Activated CD4-positive, alpha-beta memory T cell treated with anti-CD3 and anti-CD28 coated beads, Interleukin-2, amount 10 ng/mL, durations not matched to agents 7 days and 5 days (primary cell): ENCODE measurements at regions not wholly inside any gene's neighbourhood (a gene's known extent, or its start where the extent isn't known, plus 50 kb on each side); places are given as distances from the start of the nearest gene placed in this dataset.

Experiments
- CTCF ChIA-PET: fragments of 350-600 bp; sonication (Branson Sonifier 250); formaldehyde crosslinking; loops from one replicate; lab custom pipeline; 2021; ENCODE audit warnings: antibody characterized with exemption, inconsistent platforms; lab: Charles Lee
- POLR2A ChIA-PET: fragments of 350-600 bp; sonication (Branson Sonifier 250); formaldehyde crosslinking; loops from one replicate; lab custom pipeline; 2021; ENCODE audit warnings: antibody characterized with exemption; lab: Charles Lee
- DNase-seq: peaks from one replicate; pipeline ENCODE4 v3.0.0-alpha.2; 2020
- H3K27ac Mint-ChIP-seq: one replicate; pipeline ENCODE4 v1.8.0; 2021; ENCODE audit warnings: mild to moderate bottlenecking, mixed read lengths
- H3K27me3 Mint-ChIP-seq: one replicate; pipeline ENCODE4 v1.8.0; 2021; ENCODE audit warnings: mixed read lengths
- H3K36me3 Mint-ChIP-seq: one replicate; pipeline ENCODE4 v1.8.0; 2021; ENCODE audit warnings: low read depth, mixed read lengths
- H3K4me1 Mint-ChIP-seq: one replicate; pipeline ENCODE4 v1.8.0; 2021; ENCODE audit warnings: mixed read lengths
- H3K4me3 Mint-ChIP-seq: one replicate; pipeline ENCODE4 v1.8.0; 2021; ENCODE audit warnings: mild to moderate bottlenecking, mixed read lengths
- H3K9me3 Mint-ChIP-seq: one replicate; pipeline ENCODE4 v1.8.0; 2021; ENCODE audit warnings: mixed read lengths

DNA sequence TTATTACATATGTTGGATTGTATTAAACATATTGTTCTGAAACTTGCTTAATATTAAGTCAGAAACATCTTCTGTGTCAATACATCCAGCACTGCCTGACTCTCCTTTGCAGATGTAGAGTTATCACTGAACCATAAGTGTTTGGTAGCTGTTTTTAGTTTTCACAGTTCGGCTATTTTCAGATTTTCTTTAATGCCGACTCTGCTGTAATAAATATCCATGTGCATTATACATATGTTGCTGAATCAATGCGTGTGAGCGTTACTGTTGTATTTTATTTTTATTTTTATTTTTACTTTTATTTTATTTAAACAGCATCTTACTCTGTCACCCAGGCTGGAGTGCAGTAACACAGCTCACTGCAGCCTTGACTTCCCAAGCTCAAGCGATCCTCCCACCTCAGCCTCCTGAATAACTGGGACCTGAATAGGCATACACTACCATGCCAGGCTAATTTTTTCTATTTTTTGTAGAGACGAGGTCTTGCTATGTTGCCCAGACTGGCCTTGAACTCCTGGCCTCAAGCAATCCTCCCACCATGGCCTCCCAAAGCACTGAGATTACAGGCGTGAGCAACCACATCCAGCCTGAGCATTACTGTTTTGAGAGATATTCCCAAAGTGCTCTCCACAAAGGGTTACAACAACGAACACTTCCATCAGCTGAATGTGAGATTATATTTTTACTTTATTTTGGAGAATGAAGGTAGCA, 50.7 kb upstream of the NOCT start:
- no peaks in the 10 kb centered on the region for H3K4me1 Mint-ChIP-seq
- H3K9me3 Mint-ChIP-seq, result no peaks in the 10 kb centered on the region
- no peaks in the 10 kb centered on the region for H3K27me3 Mint-ChIP-seq
- no peak overlapping the region for H3K4me3 Mint-ChIP-seq
- H3K36me3 Mint-ChIP-seq, result no peaks in the 10 kb centered on the region
- no peak overlapping the region for H3K27ac Mint-ChIP-seq
- POLR2A ChIA-PET, result no interaction called here
- no peak for DNase-seq
- CTCF ChIA-PET, result interaction anchor here (0.5 to 0.7 kb wide), 2 partner anchors 21 to 27 kb away, joined by 3 read pairs; no protein-coding TSS in a partner anchor

DNA sequence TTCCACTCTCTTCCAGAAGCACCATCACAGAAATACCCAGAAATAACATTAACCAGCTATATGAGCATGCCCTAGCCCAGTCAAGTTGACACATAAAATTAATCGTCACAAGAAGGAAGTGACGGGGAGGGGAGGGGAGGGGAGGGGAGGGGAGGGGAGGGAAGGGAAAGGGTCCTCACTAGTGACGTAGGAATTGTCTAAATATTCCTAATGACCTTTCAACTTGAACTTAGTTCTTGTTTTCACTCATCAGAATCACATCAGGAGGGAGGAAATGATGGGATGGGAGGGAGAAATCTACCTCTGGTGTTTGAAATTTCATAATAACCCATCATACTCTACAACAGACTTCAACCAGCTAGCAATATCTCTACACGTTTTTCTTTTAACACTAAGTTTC, 52.2 kb upstream of the NOCT start:
- Mint-ChIP-seq H3K27me3 (peaks cover 1% of the 10 kb centered on the region), H3K4me1 (peaks cover 8% of the 10 kb centered on the region), H3K36me3 (no peaks in the 10 kb centered on the region), H3K4me3 (no peak overlapping the region), H3K9me3 (no peaks in the 10 kb centered on the region), H3K27ac (no peak overlapping the region)
- ChIA-PET CTCF (no interaction called here), POLR2A (no interaction called here)
- DNase-seq, result no peak

DNA sequence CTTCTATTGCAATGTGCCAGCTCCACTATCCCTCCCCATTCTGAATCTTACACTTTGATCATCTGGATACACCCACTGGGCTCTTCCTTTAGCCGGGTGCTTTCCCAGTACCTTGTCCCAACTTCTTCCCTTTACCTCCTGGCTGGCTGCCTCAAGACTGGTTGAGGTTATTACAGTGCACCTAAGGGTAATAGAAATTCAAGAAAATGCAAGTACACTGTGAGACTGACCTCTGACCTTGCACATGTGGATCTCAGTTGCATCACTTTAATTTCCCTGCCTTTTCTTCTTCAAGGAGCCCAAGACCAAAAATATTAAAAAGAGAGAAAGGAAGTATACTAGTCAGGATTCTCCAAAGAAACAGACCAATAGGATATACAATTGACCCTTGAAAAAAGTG, 53.9 kb upstream of the NOCT start:
- Mint-ChIP-seq H3K27me3 (peaks cover 11% of the 10 kb centered on the region), H3K9me3 (no peaks in the 10 kb centered on the region), H3K27ac (no peak overlapping the region), H3K36me3 (no peaks in the 10 kb centered on the region), H3K4me3 (no peak overlapping the region), H3K4me1 (peaks cover 10% of the 10 kb centered on the region)
- DNase-seq, result no peak
- ChIA-PET CTCF (no interaction called here), POLR2A (no interaction called here)

DNA sequence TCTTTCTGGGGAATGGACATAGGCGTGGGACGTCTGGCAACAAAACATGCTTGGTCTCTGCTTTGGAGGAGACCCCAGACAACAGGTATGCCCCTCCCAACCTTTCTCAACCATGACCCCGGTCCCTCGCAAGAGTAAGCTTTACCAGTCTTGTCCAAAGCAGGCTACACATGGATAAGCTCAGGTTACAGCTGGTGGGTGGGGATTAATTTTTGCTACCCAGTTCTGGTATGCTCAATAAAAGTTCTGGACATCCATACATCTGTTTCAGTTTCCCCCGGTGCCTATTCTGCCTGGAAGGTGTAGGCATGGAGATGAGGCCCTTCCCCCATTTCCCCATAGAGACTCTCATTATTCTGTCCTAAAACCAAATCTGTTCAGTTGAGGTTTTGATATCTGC, 54.5 kb upstream of the NOCT start:
- Mint-ChIP-seq H3K27ac (no peak overlapping the region), H3K27me3 (peaks cover 11% of the 10 kb centered on the region), H3K4me1 (peaks cover 10% of the 10 kb centered on the region), H3K9me3 (no peaks in the 10 kb centered on the region), H3K36me3 (no peaks in the 10 kb centered on the region), H3K4me3 (no peak overlapping the region)
- no peak for DNase-seq
- ChIA-PET CTCF (no interaction called here), POLR2A (no interaction called here)

DNA sequence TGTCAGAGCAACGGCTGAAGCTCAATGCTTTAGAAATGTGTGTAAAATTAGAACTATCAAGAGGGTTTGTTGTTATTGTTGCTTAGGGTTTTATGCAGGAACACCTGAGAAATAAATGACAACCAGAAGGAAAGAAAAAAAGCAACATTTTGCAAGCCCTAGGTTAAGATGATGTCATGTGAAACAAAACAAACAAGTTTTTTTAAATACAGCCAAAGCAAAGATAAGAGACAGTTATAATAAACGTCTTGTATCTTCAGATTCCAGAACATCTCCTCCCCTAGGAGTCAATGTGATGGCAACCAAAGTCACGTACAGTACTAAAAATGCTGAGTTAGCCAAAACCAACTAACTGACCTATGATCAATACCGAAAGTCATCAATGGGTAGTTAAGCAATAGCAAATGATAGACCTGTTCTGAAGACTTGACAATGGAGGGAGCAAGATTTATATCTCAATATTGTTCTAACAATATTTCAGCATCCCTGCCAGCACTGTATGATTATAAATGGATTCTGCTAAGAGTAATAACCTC, 55.3 kb upstream of the NOCT start:
- DNase-seq, result no peak
- H3K9me3 Mint-ChIP-seq, result no peaks in the 10 kb centered on the region
- ChIA-PET POLR2A (no interaction called here), CTCF (no interaction called here)
- H3K4me1 Mint-ChIP-seq, result peaks cover 10% of the 10 kb centered on the region
- no peaks in the 10 kb centered on the region for H3K36me3 Mint-ChIP-seq
- peaks cover 13% of the 10 kb centered on the region for H3K27me3 Mint-ChIP-seq
- no peak overlapping the region for H3K27ac Mint-ChIP-seq
- H3K4me3 Mint-ChIP-seq, result no peak overlapping the region

DNA sequence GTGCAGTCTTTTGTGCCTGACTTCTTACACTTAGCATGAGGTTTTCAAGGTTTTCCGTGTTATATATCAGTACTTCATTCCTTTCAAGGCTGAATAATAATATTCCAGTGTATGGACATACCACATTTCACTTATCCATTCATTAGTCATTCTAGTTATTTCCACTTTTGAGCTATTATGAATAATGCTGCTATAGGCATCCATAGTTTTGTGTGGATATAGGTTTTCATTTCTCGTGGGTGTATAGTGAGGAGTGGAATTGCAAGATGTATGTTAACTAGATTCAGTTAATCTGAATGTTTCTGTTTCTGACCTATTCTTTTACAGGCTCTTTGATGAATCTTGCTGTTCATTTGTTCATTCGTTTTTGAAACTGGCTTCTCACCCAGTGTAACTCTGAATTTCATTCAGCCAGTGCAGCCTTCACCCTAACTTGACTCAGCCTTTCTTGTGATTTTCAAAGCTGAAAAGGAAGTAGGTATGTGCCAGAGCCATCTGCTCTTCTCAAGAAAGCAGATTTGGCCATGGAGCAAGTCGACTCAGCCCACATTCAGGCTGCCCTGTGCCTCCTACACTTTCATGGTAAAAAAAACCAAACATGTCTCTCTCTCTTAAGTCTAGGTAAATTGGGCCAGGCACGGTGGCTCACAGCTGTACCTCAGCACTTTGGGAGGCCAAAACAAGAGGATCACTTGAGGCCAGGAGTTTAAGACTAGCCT, 56.3 kb upstream of the NOCT start:
- no peak for DNase-seq
- ChIA-PET CTCF (no interaction called here), POLR2A (no interaction called here)
- H3K4me1 Mint-ChIP-seq, result peaks cover 10% of the 10 kb centered on the region
- H3K36me3 Mint-ChIP-seq, result no peaks in the 10 kb centered on the region
- H3K4me3 Mint-ChIP-seq, result no peak overlapping the region
- H3K27me3 Mint-ChIP-seq, result peaks cover 13% of the 10 kb centered on the region
- H3K9me3 Mint-ChIP-seq, result no peaks in the 10 kb centered on the region
- no peak overlapping the region for H3K27ac Mint-ChIP-seq

DNA sequence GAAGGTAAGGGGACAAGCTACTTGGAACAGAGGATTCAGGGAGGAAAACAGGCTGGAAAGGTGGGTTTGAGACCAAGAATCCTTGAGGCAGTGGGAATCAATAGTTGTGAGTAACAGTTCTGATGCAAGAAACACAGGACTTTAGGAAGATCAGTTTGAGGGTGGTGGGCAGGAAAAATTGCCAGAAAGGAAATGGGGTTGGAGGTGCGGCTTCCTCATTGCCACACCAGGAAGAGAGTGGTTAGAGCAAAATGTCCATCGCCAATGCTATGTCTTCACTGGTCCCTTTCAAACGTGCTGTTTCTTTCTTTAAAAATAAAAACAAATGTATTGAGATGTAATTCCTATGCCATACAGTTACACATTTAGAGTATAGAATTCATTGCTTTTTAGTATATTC, 57.1 kb upstream of the NOCT start:
- peaks cover 10% of the 10 kb centered on the region for H3K4me1 Mint-ChIP-seq
- ChIA-PET CTCF (no interaction called here), POLR2A (no interaction called here)
- H3K36me3 Mint-ChIP-seq, result no peaks in the 10 kb centered on the region
- peaks cover 13% of the 10 kb centered on the region for H3K27me3 Mint-ChIP-seq
- no peak for DNase-seq
- H3K9me3 Mint-ChIP-seq, result no peaks in the 10 kb centered on the region
- H3K4me3 Mint-ChIP-seq, result no peak overlapping the region
- H3K27ac Mint-ChIP-seq, result no peak overlapping the region

DNA sequence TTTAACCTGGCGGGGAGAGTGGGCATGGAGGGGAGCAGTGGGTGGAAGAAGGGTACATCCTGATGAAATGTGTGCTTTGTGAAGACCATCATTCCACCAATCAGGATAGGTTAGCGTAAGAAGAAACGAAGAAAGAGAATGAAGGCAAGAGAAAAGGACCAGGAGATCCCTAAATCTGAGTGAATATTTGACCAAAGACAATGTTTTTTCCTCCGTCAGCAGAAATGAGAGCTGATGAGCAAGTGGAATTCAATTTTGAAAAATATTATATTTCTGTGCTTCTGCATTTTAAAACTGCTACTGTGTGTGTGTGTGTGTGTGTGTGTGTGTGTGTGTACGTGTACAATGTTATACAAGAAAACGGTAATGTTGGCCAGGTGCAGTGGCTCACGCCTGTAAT, 58.3 kb upstream of the NOCT start:
- Mint-ChIP-seq H3K27me3 (peaks cover 14% of the 10 kb centered on the region), H3K36me3 (no peaks in the 10 kb centered on the region), H3K27ac (no peak overlapping the region), H3K4me1 (peaks cover 10% of the 10 kb centered on the region), H3K9me3 (no peaks in the 10 kb centered on the region), H3K4me3 (no peak overlapping the region)
- ChIA-PET CTCF (no interaction called here), POLR2A (no interaction called here)
- no peak for DNase-seq

DNA sequence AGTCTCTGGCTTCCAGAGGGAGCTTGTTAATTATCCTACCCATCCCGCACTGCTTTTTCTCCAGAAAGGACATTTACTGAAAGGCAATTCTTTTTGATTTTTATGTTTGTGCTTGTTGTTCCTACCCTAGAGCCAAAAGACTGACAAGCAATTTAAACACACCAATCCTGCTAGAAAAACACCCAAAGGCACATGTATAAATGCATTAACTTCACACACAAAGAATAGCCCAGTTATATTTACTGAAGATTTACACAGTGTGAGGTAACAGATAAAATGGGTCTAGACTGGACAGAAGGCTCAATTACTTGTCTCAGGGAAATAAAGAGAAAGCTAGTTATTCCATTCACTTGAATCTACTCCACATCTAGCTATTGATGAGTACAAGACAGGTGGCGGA, 61.2 kb upstream of the NOCT start:
- Mint-ChIP-seq H3K27ac (no peak overlapping the region), H3K36me3 (no peaks in the 10 kb centered on the region), H3K9me3 (no peaks in the 10 kb centered on the region), H3K4me1 (peaks cover 10% of the 10 kb centered on the region), H3K4me3 (no peak overlapping the region), H3K27me3 (peaks cover 14% of the 10 kb centered on the region)
- CTCF ChIA-PET, result no interaction called here
- no peak for DNase-seq
- POLR2A ChIA-PET, result no interaction called here

DNA sequence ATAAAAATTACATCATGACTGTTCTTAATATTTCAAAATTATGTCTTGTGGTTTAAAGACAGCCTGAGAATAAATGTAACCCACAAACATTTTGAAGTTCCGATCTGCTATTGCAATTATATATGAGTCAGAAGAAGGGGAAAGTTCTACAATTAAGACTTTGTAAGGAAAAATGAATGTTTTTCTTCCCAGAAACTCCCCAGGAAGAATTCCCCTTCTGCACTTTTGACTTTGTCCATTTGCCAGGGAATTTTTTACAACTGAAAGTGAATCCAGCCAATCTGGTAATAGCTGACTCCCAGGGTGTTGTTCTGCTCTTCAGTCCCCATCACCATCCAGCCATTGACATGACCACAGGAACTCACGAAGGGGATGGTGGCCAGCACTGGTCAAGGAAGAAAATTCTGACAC, 61.6 kb upstream of the NOCT start:
- no peaks in the 10 kb centered on the region for H3K9me3 Mint-ChIP-seq
- ChIA-PET POLR2A (no interaction called here), CTCF (no interaction called here)
- no peak overlapping the region for H3K27ac Mint-ChIP-seq
- H3K4me3 Mint-ChIP-seq, result no peak overlapping the region
- H3K27me3 Mint-ChIP-seq, result peaks cover 14% of the 10 kb centered on the region
- H3K4me1 Mint-ChIP-seq, result peaks cover 7% of the 10 kb centered on the region
- no peaks in the 10 kb centered on the region for H3K36me3 Mint-ChIP-seq
- DNase-seq, result no peak

DNA sequence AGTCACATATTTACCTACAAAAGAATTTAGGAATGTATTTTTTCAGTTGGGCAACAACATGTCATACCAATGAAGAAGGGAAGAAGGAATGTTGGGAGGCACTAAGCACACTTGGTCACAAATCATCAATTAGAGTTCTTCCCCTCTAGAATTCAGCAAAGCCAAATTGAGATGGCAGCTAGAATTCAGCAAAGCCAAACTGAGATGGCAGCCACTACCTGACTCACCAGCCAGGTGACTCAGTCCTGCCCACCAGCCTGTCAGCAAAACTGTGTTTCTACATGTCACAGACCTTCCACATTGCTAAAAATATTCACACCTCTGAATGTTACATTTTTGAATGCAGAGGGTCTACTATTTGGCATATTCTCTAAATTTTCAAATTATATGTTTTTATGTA, 63.2 kb upstream of the NOCT start:
- H3K27ac Mint-ChIP-seq, result no peak overlapping the region
- ChIA-PET POLR2A (no interaction called here), CTCF (interaction anchor here (1.1 kb wide), 1 partner anchor 64 kb away, joined by 4 read pairs; no protein-coding TSS in a partner anchor)
- no peak for DNase-seq
- H3K36me3 Mint-ChIP-seq, result no peaks in the 10 kb centered on the region
- H3K27me3 Mint-ChIP-seq, result peaks cover 9% of the 10 kb centered on the region
- no peak overlapping the region for H3K4me3 Mint-ChIP-seq
- H3K4me1 Mint-ChIP-seq, result no peaks in the 10 kb centered on the region
- no peaks in the 10 kb centered on the region for H3K9me3 Mint-ChIP-seq

DNA sequence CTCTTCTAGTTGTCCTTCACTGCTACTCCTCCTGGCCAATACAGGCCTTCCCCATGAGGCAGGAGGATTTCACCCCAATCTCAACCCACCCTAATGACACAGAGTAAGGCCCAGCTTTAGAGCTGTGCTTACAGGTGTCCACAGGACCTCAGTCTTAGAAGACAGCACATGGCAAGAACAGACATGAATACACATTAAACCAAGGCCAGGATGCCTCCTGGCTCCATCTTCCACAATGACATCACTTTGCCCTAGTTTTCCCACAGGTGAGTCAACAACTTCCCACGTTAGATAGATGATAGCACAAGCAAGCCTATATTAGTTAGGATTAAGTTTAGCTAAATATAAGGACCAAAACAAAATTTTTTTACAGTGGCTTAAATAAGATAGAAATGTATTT, 63.8 kb upstream of the NOCT start:
- Mint-ChIP-seq H3K36me3 (no peaks in the 10 kb centered on the region), H3K27me3 (peaks cover 3% of the 10 kb centered on the region), H3K9me3 (no peaks in the 10 kb centered on the region), H3K4me3 (no peak overlapping the region), H3K4me1 (no peaks in the 10 kb centered on the region), H3K27ac (no peak overlapping the region)
- ChIA-PET CTCF (interaction anchor here (1.1 kb wide), 1 partner anchor 65 kb away, joined by 4 read pairs; no protein-coding TSS in a partner anchor), POLR2A (no interaction called here)
- no peak for DNase-seq

DNA sequence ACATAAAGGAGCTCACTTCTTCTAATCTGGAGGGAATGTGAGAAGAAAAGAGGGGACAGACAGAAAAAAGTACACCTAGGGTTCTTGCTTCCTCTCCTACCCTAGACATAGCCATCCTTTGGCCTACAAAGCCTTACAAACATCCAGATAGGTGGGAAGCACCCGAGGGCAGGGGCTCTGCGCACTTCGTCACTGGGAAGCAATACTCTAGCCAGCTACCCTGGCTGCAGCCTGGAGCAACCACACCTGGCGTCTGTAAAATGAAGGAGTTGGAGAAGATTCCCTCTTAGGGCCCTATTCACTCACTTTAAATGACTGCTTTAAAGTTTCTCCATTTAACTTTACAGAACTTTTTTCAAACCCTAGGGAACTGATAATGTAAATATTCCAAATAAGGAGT, 65.7 kb upstream of the NOCT start:
- Mint-ChIP-seq H3K4me3 (no peak overlapping the region), H3K27ac (no peak overlapping the region), H3K36me3 (no peaks in the 10 kb centered on the region), H3K27me3 (peaks cover 1% of the 10 kb centered on the region), H3K9me3 (no peaks in the 10 kb centered on the region), H3K4me1 (no peaks in the 10 kb centered on the region)
- POLR2A ChIA-PET, result no interaction called here
- no peak for DNase-seq
- CTCF ChIA-PET, result no interaction called here
